SIG-M5 treated with dmso at 0.1 percent for 504 hours (cell line): ENCODE measurements at regions not wholly inside any gene's neighbourhood (a gene's known extent, or its start where the extent isn't known, plus 50 kb on each side); places are given as distances from the start of the nearest gene placed in this dataset.

ENCODE experiments used
- DNase-seq: peaks from one replicate; lab custom pipeline; 2025; ENCODE audit not compliant: unreplicated experiment; lab: John Stamatoyannopoulos, UW

DNA sequence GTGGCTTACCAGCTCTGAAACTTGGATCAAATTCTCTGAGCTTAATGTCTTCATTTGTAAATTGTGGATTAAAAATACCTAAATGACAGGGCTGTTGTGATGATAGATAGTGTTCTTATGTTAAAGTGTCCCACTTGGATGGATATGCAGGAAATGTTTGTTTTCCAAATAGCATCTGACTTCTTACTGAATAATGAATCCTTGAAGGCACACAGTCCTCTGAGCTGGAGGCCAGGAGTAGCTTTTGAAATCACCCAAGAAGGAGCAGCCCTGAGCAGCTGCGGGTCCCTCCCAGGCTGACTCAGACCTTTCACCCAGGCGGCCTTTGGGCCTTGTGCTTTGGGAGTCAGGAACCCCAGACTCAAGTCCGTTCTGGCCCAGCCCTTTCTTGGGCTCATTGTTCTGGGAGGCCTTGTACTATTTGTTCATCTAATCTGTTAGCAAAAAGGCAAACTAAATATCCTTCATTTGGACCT is 173.0 kb upstream of the GATA6 start:
- DNase-seq, result no peak

DNA sequence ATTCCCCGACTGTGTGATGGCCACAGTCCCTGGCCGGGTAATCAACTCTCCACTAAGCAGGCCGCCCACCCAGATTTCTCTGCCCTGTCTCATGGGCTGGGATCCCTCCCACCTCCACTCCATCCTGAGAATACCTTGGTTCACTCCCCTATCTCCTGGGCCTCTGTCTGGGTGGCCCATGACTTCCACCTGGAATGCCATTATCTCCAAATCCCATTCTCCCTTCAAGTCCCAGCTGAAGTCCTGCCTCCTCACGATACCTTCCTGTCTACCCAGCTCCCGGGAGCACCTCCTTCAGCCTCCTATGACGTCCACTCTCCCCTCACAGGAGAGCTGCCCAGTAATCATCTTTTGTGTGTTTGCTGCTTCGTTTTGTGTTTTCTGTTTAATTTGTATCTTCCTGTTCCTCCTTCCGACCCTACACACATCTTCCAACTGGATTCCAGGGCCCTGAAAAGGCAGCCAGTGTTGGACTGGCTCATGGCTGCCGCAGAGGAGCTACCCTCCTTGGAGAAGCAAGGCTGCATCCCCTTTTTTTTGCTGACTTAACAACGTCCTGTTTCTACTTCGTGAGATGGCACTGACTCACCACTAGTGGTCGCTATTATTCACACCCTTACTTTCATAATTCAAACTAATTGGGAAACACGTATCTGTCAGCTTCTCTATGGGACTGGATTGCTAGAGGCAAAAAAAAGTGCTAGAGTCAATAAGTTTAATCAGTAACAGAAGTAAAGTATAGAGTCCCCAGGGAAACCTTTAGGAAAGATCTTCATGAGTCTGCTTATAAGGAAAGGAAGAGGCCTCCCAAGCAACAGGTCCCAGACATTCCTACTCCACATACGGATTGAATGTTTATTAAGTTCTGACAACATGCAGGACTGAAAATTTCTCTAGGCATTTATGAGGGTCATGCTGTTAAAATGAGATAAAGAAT is 171.9 kb upstream of the GATA6 start:
- DNase-seq, result peak; percentile 84

DNA sequence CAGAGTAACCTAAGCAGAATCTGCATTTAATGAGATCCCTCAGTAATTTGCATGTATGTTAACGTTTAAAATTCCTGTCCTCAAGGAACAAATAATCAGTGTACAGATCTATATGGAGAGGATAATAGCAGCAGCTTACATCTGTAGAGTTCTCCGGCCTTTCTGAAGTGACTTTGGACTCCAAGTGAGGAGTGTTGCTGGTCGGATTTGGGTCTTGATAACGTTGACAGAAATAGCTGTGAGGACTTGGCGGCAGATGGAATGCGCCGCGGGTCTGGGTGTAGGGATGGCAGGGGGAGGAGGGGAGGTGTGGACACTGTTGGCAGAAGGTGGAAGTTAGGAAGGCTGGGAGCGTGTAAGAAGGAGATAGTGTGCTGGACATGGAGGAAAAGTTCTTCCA is 170.9 kb upstream of the GATA6 start:
- DNase-seq, result no peak

DNA sequence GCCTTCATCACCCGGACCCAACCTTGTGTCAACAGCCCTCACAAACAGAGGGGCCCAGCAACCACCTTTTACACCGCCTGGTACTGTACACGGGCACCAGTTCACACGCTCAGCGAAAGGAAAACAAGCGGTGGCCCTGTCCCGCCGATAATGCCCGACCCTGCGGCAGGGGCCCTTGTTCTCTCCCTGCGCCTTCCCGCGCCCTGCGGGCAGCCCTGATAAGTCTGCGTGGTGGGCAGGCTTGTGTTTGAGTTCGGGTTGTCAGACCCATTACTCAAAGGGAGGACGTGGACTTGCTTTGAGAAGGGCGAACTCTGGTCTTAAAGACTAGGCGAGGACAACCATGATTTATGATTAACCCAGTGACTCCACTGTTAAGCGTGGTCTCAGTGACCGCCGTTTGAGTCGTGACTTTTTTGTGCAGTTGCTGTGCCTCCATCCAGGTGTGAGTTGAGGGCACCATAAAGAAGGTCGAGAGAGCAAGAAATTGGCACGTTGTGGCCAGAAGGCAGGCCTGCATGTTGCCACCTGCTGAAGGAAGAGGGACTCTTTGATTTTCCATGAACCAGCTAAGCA is 167.4 kb upstream of the GATA6 start:
- no peak for DNase-seq

DNA sequence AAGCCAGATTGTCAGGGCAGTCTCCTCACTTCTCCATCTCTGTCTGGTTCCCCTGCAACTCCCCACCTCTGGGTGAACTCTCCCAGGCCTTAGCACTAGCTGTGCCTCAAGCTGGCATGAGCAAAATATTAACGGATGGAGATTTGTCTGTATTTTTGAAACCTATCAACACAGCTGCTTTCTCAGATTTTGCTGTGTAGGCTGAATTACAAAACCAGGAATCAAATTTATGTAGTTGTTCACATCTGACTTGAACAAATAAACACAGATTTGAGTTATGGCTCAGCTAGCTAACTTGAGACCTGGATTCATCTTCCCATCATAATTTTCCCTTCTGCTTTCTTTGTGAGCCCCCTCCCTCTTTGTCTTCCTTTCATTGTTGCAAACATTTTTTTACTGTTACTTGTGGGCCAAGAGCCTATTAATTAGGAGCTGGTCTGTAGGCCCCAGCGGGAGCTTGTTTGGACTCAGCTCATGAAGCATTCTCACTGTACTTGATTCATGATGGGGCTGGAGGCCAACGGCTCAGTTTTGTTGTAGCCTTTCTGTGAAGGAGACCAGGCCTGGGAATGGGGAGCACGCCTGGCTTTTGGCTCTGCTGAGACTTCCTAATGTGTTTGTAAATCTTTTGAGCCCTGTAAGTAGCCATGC is 164.1 kb upstream of the GATA6 start:
- no peak for DNase-seq

DNA sequence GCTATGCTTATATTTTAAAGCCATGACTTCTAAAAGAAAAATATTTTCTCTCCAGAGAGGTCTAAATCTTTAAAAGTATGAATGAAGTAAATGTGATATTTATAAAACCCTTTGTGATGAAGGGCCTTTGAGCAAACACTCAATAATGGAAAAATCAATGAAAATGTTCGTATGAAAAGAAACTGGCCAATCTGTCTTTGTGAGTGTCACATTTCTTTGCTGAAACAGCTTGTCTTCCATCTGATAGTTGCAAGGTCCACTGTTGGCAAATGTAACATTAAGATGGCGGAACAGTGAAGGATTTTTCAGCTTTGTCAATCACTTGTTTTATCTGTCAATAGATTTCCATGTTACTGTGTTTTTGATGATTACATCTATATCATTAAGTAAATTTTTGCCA is 162.9 kb upstream of the GATA6 start:
- DNase-seq, result no peak

DNA sequence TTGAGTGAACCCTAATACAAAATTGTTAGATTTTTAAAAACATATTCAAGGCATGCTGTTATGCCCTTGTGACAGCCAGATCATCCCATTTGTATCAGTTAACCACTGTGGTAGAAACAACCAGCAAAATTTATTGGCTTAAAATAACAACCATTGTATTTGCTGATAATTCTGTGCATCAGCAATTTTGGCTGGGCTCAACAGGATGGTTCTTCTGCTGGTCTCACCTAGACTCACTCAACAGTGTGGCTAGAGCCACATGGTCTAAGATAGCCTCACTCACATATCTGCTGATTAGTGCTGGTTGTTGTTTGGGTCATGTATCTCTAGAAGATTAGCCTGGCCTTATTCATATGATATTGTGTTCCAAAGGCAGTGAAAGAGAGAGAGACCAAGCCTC is 160.1 kb upstream of the GATA6 start:
- no peak for DNase-seq

DNA sequence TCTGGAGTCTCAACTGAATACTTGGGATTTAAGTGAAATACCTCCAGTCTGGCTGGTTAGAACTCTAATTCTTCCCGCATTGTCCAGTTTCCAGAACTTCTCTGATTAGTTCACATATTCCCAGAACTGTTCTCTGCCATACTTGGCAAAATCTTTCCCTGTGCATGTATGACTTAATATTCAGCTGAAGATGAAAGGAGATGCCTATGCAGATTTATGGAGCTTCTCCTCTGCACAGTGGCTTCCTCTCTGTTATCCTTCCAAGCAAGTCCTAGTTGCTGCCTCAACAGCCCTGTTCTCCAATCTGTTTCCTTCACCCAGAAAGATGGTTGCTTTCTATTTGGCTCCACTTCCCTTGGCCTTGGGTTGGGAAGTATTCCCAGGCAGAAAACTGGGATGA is 155.4 kb upstream of the GATA6 start:
- no peak for DNase-seq

DNA sequence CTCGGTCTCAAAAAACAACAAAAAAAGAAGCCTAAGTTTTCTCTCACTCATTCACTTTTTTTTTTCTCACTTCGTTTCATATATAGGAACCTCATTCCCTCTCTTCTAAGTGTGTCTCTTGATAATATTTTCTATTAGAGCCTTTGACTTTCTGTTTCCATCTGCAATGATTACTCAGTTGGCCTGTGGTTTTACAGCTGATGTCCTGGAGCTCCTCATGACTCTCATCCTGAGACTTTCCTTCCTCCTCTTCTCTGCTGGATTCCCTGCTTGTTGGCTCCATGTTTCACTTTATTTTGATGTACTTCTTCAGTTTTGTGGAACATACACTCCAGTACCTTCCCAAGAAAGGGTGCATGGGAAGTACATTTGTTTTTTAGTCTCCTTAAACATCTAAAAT is 154.2 kb upstream of the GATA6 start:
- DNase-seq, result no peak

DNA sequence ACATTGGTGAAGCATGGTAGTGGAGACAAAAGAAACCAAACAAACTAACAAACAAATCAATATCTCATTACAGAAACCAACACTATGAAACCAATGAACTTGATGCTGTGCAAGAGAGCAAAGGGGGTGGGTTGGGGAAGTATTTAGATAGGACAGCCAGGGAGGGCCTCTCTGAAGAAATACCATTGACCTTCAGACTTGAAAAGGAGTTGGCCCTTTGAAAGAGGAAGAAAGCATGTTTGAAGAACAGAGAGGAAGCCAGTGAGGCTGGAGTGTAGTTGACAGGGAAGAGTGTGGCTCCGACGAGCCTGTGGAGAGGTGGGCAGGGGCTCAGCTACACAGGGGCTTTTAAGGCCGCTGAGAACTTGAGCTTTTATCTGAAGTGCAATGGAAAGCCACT is 151.0 kb upstream of the GATA6 start:
- peak; percentile 41 for DNase-seq

DNA sequence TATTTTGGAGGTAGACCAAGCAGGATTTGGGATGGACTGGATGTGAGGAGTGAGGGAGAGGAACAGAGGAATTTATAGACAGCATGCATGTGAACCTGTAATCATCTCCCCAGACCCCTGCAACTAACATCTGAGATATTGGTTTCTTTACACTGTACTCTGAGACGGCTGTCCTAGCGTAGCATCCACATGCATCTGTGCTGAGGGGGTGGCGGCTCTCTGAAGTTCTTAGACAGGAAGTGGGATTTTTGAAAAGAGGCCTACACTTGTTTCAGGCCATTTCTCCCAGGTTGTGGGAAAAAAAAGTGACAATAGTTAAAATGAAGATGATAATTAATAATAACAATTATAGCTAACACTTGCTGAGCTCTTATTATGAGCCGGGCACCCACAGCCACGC is 150.2 kb upstream of the GATA6 start:
- DNase-seq, result no peak

DNA sequence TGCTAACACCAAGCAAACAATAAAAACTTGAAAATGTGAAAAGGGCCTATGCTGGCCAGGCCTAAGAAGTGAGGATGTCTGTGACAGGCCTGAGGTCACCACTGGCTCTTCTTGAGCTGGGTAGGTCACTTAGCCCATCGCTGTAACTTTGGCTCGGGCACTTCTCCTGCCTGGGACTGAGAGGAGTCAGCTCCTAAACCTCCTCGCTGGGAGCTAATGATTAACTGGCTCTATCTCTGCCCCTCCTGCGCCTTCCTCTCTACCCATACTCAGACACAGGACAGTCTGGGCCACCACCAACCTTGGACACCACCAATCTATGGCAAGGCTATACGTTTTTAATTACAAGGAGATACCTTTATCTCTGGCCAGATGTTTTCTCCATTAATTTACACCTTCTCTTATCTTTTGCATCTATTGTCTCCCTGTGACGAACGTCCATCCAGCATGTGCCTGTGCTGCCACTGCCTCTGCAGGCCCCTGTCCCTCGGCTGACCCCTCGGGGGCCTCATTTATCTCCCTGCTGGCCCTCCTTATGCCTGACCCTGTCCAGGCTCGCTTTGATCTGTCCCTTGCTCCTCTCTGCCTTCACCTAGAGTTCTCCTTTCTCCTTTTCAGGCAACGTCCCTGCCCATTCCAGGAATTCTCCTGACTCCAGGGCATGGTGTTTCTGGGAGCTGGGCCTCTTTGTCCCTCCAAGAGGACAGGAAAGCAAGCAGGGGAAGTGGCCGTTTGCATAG is 149.1 kb upstream of the GATA6 start:
- no peak for DNase-seq

DNA sequence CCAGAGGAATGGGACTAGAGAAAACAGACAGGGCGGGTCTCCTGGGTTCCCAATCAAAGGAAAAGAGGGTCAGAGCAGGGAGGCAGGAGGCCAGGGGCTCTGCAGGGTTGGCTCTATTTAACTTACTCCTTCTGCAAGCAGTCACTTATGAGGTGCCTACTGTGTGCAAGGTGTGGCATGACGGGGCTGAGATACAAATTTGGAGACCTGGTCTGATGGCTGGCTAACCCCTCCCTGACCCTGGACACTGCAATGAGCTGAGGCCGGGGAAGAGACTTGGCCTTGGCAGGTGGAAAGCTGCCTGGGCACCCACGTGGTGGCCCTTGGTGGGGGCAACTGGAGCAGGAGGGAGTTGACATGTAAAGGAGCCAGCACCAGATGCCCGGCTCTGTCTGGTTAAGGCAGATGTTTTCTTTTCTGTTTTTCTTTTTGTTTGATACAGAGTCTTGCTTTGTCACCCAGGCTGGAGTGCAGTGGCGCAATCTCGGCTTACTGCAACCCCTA is 148.5 kb upstream of the GATA6 start:
- no peak for DNase-seq

DNA sequence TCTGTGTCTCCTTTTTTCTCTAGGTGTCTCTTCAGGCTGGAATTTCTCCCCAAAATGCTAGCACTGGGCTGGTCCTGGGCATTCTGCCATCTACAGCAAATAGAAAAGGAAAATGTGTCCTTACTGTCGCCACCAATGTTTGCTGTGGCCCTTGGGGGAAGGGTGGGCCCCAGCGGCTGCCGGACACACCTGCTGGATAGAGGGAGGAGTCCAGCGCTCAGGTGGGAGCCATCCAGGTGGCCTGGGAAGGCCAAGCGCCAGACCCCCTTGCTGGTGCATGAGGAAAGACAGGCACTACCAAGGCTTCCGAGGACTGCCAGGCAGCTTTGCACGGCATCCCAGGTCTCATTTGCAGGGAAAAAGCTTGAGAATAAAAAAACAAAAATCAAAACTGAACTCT is 147.7 kb upstream of the GATA6 start:
- DNase-seq, result no peak

DNA sequence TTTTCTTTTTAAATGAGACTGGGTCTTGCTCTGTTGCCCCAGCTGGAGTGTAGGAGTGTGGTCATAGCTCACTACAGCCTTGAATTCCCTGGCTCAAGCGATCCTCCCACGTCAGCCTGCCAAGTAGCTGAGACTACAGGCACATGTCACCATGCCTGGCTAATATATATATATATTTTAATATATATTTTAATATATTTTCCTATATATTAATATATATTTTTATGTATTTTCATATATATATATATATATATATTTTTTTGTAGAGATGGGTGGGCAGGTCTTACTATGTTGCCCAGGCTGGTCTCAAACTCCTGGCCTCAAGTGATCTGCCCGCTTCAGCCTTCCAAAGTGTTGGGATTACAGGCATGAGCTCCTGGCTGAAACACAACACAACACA is 144.5 kb upstream of the GATA6 start:
- no peak for DNase-seq

DNA sequence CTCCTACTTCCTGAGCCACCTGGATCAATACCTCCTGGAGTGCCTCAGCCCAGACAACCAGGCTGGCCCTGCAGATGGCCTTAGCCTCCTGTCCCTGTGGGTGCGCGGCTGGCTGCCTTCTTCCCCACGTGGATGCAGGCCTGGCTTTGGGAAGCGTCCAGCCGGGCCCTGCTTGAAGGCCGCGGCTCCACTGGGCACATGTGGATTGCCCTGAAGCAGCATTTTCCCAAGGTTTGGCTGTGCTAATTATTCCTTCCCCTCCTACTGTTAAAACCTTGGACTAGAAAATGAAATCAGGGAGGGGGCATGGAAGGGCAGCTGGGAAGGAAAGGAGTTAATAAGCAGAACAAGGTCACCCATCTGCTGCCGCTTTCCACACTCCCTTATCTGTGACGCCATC is 143.0 kb upstream of the GATA6 start:
- no peak for DNase-seq

DNA sequence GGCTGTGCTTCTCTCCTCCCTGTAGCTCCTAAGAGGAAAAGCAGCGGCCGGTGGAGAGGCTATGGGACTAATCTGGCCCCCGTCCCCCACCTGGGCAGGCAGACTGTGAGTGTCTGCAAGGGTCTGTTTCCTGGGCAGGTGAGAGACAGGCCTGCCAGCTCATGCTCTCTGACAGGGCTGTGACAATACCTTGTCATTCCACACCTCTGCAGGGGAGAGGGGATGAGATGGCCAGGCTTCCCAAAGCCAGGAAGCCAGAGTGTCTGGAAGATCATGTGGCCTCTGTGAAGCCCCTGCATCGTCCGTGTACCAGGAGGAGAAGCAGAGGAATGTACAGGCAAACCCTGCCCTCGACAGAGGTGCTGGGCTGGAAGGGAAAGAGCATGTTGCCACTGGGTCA is 142.5 kb upstream of the GATA6 start:
- DNase-seq, result no peak

DNA sequence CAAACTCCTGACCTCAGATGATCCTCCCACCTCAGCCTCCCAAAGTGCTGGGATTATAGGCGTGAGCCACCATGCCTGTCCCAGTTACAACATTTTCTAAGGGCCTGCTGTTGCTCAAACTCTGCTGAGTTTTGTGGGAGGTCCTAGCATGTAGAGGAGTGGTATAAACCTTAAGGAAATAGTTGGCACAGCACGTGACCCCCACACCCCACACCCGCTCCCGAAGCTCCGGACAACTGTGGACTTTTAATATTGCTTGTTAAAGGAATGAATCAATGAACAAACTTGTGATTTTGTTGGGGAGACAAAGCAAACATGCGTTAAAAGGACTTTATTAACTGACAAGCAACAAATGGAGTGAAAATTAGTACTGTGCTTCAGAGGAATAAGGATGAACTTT is 137.8 kb upstream of the GATA6 start:
- no peak for DNase-seq

DNA sequence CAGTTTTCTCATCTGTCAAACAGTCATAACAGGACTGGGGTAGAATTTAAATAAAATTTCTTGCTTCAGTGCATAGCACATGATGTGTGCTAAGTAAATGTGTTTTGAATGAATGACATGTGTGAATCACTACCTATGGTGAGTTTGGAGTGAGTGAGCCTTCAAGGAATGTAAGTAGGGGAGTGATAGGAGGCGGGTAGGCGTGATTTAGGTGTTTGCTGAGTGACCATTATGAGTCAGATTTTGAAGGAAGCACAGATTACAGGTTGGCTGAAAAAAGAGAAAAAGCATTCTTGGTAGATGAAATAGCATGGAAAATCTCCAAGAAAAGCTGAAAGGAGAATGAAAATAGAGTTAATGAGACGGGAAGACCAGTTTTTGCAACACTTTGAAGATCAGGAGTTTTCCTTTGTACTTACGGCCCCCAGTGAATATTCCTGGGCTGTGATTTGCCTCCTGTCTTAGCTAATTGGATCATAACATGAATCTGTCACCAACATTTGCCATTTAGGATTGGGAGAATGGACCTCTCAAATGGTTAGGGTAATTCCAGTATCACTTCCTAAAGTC is 136.9 kb upstream of the GATA6 start:
- peak; percentile 22 for DNase-seq

DNA sequence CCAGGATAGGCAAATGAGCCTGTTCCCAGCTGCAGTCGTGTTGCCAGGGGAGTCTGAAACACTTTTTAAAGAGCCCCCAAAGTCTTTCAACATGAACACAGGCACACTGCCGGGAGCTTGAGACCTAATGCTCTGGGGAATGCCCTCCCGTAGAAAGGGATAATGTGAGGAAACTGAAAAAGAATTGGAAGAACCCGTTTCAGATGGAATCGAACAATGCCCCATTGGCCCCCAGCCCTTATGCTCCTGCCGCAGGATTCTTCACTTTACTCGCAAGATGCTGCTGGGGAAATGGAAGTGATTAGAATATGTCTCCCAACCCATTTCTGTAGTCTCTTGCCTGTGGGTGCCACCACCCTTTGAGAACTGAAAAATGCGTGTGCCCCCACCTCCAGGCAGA is 136.3 kb upstream of the GATA6 start:
- no peak for DNase-seq

DNA sequence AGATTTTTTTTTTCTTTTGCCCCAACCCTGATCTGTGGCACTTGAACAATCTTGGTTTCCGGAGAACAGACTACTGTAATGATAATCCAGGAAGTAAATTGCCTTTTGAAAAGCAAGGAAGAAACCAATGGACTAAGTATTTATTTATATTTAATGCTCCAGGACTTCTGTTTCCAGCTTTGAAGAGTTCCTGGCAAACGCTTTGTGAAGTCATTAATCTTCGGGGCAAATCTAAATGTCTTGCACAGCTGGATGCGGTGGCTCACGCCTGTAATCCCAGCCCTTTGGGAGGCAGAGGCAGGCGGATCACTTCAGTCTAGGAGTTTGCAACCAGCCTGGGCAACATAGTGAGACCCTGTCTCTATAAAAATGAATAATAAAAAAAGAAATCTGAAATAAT is 135.1 kb upstream of the GATA6 start:
- DNase-seq, result no peak
